ENCODE measurements at regions not wholly inside any gene's neighbourhood (a gene's known extent, or its start where the extent isn't known, plus 50 kb on each side); places are given as distances from the start of the nearest gene placed in this dataset.

DNA sequence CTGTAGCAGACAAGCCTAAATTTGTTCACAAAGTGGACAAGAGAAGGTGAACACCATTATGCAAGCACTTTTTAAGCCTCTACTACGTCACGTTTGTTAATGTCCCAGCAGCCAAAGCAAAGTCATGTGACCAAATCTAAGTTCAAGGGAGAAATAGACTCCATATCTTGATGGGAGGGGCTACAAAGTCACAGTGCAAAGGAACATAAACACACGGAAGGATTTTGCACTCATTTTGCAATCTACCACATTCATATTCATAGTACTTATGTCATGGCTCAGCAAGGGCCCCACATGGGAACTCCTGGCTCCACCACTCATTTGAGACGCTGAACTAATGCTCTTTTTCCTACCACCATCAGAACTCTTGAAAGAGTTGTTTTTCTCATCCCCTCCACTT lies 139.0 kb upstream of the JADE1 start:
- dilution Hi-C loops (cut with MboI; ENCODE audit: extremely low pct_ligation_motif_present, low sequenced_read_pairs): no loop called here
- DNase-seq (ENCODE audit: low read depth, low spot score) (no peak), FAIRE-seq (no peak)
- Histone ChIP-seq H2AFZ (ENCODE audit: control insufficient read depth, low read length) (no peak overlapping the region), H3K27ac (ENCODE audit: control insufficient read depth, insufficient read depth, low read length) (no peak overlapping the region), H3K9me3 (ENCODE audit: control insufficient read depth, low read depth, low read length) (no peaks in the 10 kb centered on the region), H3K4me1 (ENCODE audit: control insufficient read depth, extremely low read depth, insufficient read depth, low read length) (no peaks in the 10 kb centered on the region), H4K20me1 (ENCODE audit: control insufficient read depth, extremely low read depth, insufficient read depth, low read length) (no peaks in the 10 kb centered on the region), H3K4me3 (ENCODE audit: control insufficient read depth in 2 of 3, extremely low read depth in 1 of 3, insufficient read depth in 2 of 3, low read depth in 1 of 3, low read length in 3 of 3) (no peak overlapping the region), H3K9ac (ENCODE audit: control insufficient read depth, extremely low read depth, insufficient read depth, low read length) (no peak overlapping the region), H3K79me2 (ENCODE audit: control insufficient read depth, insufficient read depth, low read length) (no peaks in the 10 kb centered on the region), H3K4me2 (ENCODE audit: control insufficient read depth, extremely low read depth, insufficient read depth, low read depth, low read length) (no peak overlapping the region), H3K9me1 (ENCODE audit: control insufficient read depth, extremely low read depth, insufficient read depth, low read length) (no peaks in the 10 kb centered on the region), H3K27me3 (ENCODE audit: control insufficient read depth, extremely low read depth, insufficient read depth, low read length) (no peaks in the 10 kb centered on the region), H3K36me3 (ENCODE audit: control insufficient read depth in 2 of 2, extremely low read depth in 1 of 2, insufficient read depth in 2 of 2, low read length in 2 of 2) (no peaks in the 10 kb centered on the region)
- TF ChIP-seq, protein P1, sequence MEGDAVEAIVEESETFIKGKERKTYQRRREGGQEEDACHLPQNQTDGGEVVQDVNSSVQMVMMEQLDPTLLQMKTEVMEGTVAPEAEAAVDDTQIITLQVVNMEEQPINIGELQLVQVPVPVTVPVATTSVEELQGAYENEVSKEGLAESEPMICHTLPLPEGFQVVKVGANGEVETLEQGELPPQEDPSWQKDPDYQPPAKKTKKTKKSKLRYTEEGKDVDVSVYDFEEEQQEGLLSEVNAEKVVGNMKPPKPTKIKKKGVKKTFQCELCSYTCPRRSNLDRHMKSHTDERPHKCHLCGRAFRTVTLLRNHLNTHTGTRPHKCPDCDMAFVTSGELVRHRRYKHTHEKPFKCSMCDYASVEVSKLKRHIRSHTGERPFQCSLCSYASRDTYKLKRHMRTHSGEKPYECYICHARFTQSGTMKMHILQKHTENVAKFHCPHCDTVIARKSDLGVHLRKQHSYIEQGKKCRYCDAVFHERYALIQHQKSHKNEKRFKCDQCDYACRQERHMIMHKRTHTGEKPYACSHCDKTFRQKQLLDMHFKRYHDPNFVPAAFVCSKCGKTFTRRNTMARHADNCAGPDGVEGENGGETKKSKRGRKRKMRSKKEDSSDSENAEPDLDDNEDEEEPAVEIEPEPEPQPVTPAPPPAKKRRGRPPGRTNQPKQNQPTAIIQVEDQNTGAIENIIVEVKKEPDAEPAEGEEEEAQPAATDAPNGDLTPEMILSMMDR (optimal IDR thresholded peaks at IDR 0.05 in 1 of 3, IDR thresholded peaks at IDR 0.05 in 1 of 3, conservative IDR thresholded peaks at IDR 0.05 in 1 of 3; ENCODE audit: extremely low read depth in 1 of 3, insufficient read depth in 2 of 3, low read length in 3 of 3): no peak
- no peak for TF ChIP-seq EZH2 (IDR thresholded peaks at IDR 0.05; ENCODE audit: low read length)

DNA sequence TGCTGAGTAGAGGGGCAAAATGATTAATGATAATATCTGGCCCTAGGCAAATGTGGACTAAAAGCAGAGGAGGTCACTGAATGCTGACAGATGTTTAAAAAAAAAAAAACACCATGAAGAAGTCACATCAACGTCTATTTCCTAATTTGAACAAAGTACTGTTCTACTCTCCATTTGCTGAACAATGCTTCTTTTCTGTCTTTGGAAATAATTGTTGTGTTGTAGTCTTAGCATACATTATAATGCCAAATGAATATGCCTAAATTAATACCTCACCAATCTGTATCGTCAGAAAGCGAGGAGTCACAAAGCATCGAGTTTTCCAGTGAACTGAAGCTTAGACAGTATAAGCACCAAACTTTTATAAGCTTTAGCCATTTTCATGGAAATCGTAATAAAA lies 140.9 kb upstream of the JADE1 start:
- TF ChIP-seq EZH2 (IDR thresholded peaks at IDR 0.05; ENCODE audit: low read length): no peak
- TF ChIP-seq, protein P1 (optimal IDR thresholded peaks at IDR 0.05 in 1 of 3, IDR thresholded peaks at IDR 0.05 in 1 of 3, conservative IDR thresholded peaks at IDR 0.05 in 1 of 3; ENCODE audit: extremely low read depth in 1 of 3, insufficient read depth in 2 of 3, low read length in 3 of 3): no peak
- Histone ChIP-seq H3K9ac (ENCODE audit: control insufficient read depth, extremely low read depth, insufficient read depth, low read length) (no peak overlapping the region), H3K4me2 (ENCODE audit: control insufficient read depth, extremely low read depth, insufficient read depth, low read depth, low read length) (no peak overlapping the region), H3K4me3 (ENCODE audit: control insufficient read depth in 2 of 3, extremely low read depth in 1 of 3, insufficient read depth in 2 of 3, low read depth in 1 of 3, low read length in 3 of 3) (no peak overlapping the region), H3K79me2 (ENCODE audit: control insufficient read depth, insufficient read depth, low read length) (no peaks in the 10 kb centered on the region), H3K9me1 (ENCODE audit: control insufficient read depth, extremely low read depth, insufficient read depth, low read length) (no peaks in the 10 kb centered on the region), H3K27me3 (ENCODE audit: control insufficient read depth, extremely low read depth, insufficient read depth, low read length) (no peaks in the 10 kb centered on the region), H3K27ac (ENCODE audit: control insufficient read depth, insufficient read depth, low read length) (no peak overlapping the region), H3K9me3 (ENCODE audit: control insufficient read depth, low read depth, low read length) (no peaks in the 10 kb centered on the region), H4K20me1 (ENCODE audit: control insufficient read depth, extremely low read depth, insufficient read depth, low read length) (no peaks in the 10 kb centered on the region), H3K36me3 (ENCODE audit: control insufficient read depth in 2 of 2, extremely low read depth in 1 of 2, insufficient read depth in 2 of 2, low read length in 2 of 2) (no peaks in the 10 kb centered on the region), H2AFZ (ENCODE audit: control insufficient read depth, low read length) (no peak overlapping the region), H3K4me1 (ENCODE audit: control insufficient read depth, extremely low read depth, insufficient read depth, low read length) (no peaks in the 10 kb centered on the region)
- FAIRE-seq (no peak), DNase-seq (ENCODE audit: low read depth, low spot score) (no peak)
- dilution Hi-C loops (cut with MboI; ENCODE audit: extremely low pct_ligation_motif_present, low sequenced_read_pairs): no loop called here

Measured in keratinocyte (primary cell).